AG20443 (cell line): ENCODE measurements at regions not wholly inside any gene's neighbourhood (a gene's known extent, or its start where the extent isn't known, plus 50 kb on each side); places are given as distances from the start of the nearest gene placed in this dataset.

Experiments used
- DNase-seq: peaks from one replicate; pipeline ENCODE4 v3.0.0; 2012; ENCODE audit warnings: low spot score, mixed read lengths

DNA sequence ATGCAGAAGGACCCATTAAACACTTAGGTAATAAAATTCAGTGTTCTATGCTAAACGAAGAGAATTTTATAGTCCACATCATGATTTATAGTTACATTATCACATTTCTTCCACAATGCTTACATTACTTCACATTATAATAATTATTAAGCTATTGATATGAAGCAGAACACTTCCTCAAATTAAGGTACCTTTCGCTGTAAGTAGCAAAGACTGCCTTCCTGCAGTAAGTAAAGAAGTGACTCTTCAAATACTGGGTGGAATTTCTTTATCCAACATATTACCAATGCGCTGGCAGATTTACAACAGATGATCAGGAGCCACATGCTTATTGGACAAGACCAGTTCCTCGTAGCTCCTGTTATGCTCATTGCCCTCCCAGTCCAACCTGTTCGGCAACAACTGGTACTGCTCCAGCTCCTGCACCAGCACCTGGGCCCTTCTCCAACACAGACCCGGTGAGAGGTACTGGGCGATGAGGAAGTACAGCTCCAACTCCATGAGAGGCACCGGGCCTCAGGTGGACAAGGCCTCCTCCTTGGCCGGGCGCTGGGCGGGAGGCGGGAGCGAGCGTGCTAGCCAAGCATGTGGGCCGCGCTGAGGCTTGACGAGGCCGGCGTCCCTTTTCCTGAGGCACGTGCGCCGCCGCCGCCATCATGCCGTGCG is 210.7 kb upstream of the ATP2B1 start:
- no peak for DNase-seq

DNA sequence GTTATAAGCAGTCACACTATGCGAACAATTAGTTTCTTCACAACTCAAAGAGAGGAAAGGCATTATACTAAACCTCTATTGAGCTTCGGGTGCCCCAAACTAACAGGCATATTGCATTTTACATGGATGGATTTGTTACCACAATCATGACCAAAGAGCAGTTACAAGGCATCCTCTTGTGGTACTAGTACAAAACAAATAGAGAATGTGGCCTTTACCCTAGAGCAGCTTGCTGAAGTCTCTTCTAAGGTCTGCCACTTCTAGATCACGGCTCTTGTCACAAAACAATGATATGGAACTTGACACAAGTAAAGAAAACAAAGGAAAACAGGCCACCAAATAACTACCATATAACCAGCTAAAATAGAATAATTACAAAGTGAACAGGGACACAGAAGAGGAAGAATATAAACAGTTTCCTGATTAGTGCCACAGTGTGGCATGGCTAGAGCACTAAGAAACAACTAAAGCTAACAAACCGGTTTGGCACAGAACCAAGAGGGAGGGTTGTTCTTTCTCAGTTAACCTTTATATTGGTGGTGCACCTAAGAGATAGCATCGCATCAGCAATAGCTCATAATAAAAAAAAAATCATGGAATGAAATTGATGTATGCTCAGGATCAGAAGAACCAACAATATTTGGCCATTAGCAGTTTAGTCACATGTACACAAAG is 209.7 kb upstream of the ATP2B1 start:
- DNase-seq = no peak

DNA sequence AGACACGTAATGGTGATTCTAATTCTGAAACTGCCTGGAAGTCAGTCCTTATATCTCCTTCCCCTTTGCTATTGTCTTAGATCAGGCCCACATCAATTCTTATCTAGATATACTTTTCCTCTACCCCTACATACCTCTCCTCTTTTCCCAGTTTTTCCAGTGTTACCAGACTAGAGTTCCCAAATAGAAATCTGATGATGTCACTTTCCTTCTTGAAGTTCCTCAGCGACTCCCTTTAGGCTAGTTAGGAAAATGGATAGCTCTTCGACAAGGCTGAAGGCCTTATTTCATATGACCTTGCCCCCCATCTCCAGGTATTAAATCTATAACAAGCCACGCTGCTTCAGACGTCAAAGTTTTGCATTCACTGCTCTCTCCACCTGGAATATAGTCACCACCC is 201.1 kb upstream of the ATP2B1 start:
- no peak for DNase-seq

DNA sequence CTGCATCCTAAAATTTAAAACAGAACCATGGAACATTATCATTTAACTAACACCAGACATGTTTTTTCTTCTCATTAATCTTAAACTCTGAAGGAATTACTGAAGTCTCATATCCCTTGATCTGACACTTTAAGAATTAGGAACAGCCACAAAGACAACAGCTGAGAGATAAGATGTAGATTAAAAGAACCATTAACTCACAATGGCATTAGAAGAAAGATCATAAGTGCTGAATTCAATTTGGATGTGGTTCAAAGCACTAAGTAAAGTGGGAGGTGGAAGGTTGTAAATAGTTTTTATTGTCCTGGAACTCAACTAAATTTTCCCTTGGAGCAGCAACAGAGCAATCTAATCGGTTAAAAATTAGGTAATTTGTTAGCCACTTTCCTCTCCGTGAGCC is 199.0 kb upstream of the ATP2B1 start:
- DNase-seq = no peak

DNA sequence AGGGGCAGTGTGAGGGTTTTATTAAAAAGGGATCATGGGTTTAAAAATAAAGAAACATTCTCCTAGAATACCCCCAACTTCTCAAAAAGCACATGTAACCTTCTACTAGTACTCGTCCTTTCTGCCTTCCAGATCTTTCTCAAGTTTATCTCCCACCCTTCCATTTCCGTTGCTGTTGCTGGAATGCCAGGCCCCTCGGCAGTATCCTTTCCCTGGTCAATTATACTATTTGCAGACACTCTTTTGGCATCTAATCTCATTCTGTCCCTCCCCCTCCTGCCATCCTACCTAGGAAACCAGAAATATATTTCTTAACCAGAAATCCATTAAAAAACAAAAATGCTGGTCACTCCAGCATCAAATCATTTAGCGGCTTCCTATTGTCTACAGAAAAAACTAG is 198.2 kb upstream of the ATP2B1 start:
- DNase-seq = no peak

DNA sequence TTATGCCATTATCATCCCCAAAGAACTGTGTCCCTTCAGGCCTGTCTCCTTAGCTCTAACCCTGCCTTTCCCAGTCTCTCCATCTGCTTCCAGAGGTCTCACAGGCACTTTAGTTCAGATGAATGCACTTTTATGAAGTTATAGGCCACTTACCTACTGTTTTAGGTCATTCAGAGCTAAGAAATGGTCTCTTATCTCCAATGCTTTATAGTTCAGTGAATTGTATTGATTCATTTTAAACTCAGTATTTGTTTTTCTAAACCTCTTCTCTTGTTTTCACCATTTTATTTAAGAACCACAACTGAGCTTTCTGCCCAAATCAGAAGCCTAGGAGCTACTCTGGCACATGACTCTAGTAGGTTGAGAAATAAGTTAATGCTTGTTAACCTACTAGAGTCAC is 197.5 kb upstream of the ATP2B1 start:
- DNase-seq = no peak

DNA sequence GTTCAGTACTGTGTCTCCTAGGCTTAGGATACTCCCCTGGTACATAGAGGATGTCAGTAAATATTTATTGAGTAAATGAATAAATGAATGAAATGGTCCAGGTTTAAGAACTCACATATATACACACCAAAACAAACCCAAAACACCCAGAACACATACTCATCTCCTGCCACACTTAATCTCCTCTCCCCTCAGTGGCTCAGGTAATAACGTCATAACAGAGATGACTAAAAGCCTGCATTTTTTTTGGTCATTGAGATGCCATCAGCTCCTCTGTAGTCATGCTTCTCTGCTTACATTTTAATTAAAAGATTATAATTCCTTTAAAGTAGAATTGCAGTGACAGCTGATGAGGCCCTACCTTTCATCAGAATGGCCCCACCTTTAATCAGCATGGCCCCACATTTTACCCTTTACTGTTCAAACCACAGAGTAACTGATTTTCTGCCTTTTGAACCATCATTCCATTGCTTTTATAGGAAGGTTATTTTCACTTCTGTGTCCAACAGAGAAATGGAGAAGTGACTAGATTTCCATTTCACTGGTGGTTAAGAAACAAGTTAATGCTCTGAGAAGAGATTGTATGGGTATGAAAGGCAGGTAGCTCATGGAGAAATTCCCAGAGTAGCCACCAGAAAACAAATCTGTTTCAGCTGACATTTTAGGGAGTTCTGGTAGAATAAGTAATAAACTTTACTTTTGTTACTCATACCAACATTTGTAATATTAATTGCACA is 193.4 kb upstream of the ATP2B1 start:
- DNase-seq = no peak

DNA sequence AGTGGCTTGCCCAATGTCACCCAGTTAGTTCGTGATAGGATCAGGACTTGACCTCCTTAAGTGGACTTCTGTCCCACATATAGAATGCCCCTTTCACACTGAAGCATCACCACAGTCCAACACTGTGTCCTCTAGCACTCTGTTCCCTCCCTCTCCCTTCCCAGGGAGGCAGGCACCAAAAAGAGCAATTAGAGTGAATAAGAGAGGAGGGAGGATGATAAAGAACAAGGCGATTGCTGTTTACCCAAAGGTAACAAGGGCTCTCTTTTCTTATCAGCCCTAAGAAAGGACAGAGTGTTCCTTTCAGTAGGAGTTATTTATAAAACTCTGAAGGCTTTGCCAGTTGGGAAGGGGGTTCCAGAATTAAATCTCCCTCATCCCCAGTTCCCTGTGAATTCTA is 192.7 kb upstream of the ATP2B1 start:
- DNase-seq = no peak

DNA sequence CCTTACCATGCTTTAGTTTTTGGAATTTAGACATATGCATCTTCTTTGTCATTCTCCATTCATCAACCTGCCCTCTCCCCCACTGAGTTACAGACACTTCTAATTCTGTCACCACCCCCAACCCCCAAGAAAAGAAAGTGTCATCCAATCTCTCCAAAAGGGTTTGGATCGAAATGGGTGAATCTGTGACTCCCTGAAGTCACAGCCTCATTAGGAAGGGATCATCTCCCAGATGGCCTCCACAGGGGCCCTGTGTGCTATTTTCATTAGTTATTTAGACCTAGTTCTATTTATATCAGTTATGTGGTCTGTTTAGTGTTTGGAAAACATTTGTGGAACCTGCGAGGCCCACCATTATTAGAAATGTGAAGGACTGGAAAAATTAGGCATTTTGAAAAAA is 191.0 kb upstream of the ATP2B1 start:
- no peak for DNase-seq

DNA sequence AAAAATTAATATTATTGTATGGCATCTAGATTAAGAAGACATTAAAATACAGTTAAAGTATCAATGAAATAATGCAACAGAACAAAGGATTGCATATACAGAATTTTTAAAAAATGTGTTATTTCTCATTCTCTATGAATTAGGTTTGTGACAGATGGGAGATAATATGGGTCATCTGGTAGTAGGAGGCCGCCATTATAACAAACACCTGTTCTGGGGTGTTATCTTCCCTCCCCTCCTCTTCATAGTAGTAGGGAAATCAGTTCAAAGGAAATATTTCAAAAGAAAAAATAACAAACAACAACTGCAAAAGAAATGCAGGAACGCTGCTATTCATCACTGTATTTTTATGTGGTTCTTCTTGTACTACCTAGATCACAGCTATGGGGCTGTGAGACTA is 187.0 kb upstream of the ATP2B1 start:
- DNase-seq = no peak

DNA sequence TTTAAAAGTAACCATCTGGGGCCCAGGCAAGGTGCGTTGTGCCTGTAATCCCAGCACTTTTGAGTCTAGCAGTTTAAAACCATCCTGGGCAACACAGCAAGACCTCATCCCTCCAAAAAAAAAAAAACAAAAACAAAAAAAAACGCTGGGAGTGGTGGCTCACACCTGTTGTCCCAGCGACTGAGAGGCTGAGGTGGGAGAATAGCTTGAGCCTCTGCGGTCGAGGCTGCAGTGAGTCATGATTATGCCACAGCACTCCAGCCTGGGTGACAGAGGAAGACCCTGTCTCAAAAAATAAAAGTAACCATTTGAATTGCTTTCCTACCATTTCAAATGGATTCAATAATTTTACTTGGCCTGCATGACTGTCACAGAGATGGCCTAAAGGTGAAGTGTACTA is 186.5 kb upstream of the ATP2B1 start:
- DNase-seq = no peak

DNA sequence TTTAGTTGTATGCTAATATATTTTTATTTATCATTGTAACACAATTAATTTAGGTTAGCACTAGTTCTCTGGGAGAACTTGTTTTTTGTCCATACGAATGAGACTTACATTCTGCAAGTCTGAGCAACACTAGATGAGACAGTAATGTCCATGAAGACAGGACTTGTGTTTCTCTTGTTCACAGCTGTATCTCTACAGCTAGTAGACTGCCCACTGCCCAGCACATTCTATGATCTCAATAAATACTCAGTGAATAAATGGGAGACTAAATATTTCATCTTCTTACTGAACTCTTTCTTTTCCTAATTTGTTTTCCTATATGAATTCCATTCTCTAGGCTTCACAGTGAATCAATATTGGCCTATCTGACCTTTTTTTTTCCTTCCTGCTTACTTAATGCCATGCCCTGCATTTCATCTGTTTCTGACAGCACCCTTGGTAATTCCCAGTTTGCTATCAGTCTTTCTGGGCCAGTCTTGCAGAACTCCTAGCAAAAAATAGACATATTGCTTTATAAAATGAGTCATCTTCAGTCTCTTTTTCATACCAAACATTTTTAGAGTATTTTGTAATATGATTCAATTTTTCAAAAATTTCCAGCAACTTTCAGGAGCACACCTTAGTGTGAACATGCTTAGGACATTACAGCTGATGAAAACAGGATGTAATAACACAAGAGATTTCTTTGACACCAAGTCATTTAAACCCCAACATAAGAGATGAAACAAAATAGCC is 185.5 kb upstream of the ATP2B1 start:
- DNase-seq = peak; percentile 42

DNA sequence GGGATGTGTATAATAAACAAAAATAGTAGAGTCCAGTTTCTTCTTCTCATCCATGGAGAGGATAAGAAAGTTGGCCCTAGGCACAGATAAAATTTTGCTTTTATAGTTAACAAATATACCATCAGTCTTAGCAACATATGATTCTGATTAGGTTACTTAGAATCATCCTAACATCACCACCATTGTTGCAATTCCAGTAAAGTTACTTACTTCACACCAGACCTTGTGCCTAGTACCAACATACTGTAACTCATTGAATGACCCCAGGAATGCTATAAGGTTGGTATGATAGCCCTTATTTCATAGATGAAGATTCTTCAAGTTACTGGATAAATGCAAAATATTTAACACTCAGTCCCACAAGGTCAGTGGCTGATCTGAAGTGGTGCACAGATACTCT is 183.8 kb upstream of the ATP2B1 start:
- DNase-seq = no peak

DNA sequence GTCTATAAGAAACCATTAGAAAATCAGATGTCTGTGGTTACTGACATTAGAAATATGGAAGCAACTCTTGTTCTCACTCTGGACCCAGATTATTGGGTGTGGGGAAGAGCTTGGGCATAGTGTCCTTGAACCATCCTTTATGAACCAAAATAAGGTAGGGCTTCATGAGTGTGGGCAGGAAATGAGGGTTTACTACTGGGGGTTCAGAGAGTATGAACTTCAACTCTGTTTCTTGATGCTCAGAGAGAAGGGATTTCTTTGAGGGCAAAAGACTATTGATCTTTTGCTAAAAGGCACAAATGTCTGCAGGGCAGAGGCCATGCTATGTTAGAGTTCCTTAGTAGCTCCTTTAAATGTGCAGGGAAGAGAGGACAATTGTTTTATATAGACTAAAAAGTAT is 183.3 kb upstream of the ATP2B1 start:
- DNase-seq = no peak

DNA sequence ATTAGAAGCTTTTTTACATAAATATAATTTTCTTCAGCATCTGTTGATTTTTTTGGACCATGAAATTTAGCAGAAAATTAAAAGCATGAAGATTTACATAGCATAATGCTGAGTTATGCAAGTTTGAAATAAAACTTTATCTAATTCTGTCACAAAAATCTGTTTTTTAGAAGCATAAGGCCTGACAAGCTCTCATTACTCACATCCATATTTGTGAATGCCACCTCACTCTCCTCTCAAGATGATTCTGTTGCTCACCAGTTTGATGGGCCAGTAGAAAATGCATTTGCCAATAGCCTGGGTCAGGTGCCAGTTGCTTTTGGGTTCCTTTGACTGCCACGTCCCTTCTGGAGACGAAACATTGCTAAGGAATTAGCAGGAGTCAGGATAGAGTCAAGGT is 181.5 kb upstream of the ATP2B1 start:
- no peak for DNase-seq

DNA sequence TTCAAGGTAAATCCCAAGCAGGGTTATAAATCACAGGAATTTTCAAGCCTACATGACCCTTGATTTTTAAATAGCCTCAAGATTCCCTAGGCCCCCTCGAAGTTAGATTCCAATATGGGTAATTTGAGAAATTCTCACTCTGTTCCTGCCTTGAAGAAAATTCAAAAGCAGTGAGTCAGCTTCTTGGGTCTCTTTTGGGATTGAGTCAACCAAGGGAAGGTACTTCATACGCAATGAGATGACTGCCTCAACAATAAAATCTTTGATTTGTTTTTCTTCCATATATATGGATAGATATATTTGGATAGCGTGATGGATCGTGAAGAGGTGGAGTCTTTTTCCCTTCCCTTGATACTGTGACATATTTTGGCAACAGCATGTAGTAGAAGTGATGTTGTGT is 180.4 kb upstream of the ATP2B1 start:
- DNase-seq = peak; percentile 14

DNA sequence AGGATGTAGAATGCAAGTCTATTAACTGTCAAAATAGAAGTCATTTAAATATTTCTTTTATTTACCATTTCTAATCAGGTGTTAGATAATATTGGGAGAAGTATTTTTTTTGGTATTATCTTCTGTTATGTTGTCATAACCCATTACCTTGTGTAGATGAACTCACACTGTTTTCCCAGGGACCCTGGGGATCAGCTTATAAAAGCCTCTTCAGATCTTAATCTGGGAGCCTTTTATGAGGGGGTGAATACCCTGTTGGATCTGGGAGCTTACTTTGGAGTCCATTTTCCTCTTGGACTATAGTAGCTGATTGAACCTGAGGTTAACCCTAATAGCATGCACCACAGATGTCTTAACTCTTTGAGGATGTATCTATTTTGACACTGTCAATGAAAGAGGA is 176.3 kb upstream of the ATP2B1 start:
- DNase-seq = no peak

DNA sequence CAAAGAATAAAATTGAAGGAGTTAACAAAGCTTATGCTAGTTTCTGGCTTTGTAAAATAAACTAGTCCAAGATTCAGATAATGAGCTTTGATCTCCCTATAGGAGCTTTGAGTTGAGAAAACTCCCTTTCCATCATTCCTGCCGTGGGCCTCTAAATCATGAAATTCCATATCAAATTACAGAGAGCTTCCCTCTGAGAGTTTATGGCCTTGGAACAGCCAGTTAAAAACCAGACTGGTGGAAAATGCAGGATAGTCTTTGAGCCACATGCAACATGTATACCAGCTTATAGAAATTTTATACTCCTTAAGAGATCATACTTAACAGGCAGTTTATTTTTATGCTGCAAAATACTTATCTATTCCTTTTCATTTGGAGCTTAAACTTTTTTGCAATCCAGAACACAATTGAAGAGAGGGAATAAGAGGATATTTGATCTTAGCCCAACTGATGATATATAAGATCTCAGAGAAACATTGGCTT is 175.8 kb upstream of the ATP2B1 start:
- DNase-seq = no peak

DNA sequence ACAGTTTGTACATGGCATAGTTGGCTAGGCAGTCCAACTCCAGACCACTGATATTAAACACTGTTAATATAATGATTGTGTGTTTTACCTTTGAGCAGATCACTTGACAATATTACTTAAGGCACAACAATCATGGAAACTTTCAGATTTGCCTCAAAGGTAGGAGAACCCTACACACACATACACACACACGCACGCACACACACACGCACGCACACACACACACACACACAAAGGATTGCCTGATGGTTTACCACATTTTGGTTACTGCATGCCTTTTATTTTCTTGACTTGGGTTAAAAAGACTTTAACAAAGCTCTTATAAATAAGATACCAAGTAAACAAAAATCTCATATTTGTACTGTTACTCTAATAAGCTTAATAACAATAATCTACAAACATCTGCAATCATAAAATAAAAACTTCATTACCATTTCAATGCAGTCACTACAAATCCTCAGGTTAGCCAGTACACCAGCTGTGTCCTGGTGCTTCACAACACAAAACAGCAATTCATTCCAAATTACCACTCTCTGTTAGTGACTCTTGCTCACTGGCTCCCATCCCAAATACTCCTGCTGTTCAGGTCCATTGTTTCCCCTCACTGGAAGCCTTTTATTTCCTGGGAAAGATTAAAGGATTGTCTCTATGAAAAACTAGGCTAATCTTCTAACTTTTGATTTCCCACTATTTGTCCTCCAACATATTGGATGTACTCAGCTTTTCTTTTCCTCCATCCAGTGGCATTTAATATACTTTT is 175.2 kb upstream of the ATP2B1 start:
- peak; percentile 21 for DNase-seq

DNA sequence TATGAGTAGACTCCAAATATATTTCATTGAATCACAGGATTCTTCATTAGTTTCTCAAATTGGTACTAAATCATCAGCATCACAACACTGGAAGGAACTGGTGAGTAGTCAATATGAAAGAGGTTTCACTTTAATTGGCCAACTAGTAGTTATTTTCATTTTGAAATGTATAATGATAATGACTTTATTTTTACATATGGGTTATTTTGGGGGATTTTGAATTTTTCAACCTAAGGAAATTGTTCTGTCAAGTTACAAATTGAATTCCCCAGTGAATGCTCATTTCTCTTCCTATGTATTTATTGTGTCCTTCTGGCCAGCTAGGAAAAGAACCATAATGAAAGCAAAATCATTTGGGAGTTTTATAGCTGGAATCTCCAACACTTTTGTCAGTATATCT is 174.2 kb upstream of the ATP2B1 start:
- no peak for DNase-seq

DNA sequence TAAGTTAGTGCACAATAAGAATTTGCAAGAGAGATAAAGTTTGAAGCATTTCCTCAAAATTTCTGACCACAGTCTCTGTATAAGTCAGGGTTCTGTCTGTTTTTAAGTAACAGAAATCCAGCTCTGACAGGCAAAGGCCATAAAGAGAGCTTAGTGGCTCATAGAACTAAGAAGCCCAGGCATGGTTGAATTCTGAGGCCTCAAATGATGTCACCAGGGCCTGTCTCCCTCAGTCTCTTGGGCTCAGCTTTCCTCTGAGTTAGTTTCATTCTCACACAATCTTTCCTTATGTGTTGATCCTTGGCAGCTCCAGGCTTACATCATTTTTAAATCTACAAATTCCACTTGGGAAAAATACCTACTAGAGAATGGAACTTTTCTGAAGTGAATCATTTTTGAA is 173.4 kb upstream of the ATP2B1 start:
- DNase-seq = peak; percentile 57
